ENCODE measurements at regions not wholly inside any gene's neighbourhood (a gene's known extent, or its start where the extent isn't known, plus 50 kb on each side); places are given as distances from the start of the nearest gene placed in this dataset.

DNA sequence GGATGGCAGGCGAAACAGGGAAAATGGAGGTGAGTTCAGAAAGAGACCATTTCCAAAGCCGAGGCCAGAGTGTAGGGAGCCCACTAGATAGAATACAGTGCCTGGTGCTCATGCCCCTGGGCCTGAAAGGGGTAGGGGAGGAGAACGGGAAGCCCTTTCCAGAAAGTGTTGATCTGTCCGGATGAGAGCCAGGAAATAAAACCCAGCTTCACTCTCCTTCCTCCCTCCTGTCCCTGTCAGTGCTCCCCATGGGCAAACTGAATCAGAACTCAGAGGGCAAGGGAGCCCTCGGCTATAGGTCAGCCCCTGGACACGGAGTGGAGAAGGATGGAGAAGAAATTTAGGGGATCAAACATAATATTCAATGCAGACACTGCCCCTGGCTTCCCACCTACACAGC is 57.7 kb upstream of the RPL38 start:
- TF ChIP-seq CTCF (IDR thresholded peaks at IDR 0.05) (no peak), POLR2A (IDR thresholded peaks at IDR 0.05) (no peak)

Data from tibial nerve (tissue), 3 donors.